Peyer's patch (tissue), 4 donors: ENCODE measurements at regions not wholly inside any gene's neighbourhood (a gene's known extent, or its start where the extent isn't known, plus 50 kb on each side); places are given as distances from the start of the nearest gene placed in this dataset.

Experiments used
- POLR2A ChIP-seq, 2 donors: fragments of 450-650 bp; IDR thresholded peaks; one replicate each; pipeline ENCODE4 v1.5.1; 2017; ENCODE audit warnings: antibody characterized with exemption in 2 of 2, mild to moderate bottlenecking in 2 of 2, moderate library complexity in 2 of 2
- TF ChIP-seq, protein P1 (sequence below), 6 experiments: fragments of 450-650 bp in 4 of 6; fragments of 200-600 bp in 2 of 6; sonication (generic) in 1 of 6; IDR thresholded peaks; one replicate each; pipeline ENCODE4 v1.5.1; 2017 to 2019; ENCODE audit warnings: antibody characterized with exemption in 6 of 6, mild to moderate bottlenecking in 3 of 6, moderate library complexity in 1 of 6

DNA sequence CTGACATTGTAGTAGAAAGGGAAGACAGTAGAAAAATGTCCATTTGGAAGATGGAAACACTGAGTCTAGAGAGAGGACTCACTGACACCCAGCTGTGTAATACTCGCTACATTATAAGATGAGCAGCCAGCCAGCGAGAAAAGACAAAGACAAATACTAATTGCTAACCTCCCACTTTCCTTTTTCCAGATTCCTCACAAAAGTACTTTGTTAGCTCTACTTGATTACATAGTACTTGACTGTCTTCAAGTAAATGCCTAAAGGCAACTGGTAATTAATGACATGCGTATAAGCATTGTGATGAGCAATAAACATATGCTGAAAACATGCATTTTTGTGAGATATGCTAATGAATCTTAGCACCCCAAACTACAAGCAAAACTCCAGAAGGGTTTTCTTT lies 363.1 kb downstream of the GPAM start:
- TF ChIP-seq POLR2A (IDR thresholded peaks at IDR 0.05): no peak
- TF ChIP-seq, protein P1, sequence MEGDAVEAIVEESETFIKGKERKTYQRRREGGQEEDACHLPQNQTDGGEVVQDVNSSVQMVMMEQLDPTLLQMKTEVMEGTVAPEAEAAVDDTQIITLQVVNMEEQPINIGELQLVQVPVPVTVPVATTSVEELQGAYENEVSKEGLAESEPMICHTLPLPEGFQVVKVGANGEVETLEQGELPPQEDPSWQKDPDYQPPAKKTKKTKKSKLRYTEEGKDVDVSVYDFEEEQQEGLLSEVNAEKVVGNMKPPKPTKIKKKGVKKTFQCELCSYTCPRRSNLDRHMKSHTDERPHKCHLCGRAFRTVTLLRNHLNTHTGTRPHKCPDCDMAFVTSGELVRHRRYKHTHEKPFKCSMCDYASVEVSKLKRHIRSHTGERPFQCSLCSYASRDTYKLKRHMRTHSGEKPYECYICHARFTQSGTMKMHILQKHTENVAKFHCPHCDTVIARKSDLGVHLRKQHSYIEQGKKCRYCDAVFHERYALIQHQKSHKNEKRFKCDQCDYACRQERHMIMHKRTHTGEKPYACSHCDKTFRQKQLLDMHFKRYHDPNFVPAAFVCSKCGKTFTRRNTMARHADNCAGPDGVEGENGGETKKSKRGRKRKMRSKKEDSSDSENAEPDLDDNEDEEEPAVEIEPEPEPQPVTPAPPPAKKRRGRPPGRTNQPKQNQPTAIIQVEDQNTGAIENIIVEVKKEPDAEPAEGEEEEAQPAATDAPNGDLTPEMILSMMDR (IDR thresholded peaks at IDR 0.05): no peak
